ENCODE measurements at regions not wholly inside any gene's neighbourhood (a gene's known extent, or its start where the extent isn't known, plus 50 kb on each side); places are given as distances from the start of the nearest gene placed in this dataset.

DNA sequence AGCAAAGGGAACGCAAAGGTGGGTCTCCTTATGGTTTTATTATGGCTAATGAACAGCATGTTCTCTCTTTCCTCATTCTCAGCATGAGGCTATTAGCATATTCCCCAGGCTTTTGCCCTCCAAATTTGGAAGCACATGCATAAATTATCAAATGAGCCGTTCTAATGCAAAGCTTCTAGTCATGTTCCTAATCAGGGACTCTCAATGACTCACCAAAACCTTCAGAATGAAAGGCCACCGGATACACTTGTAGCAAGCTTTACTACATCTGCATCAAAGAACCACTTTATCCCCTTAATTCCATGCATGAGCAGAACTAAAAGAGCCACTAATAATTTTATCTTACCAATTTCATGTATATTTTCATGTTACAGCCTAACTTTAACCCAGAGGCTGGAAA, 310.5 kb downstream of the LRATD1 start:
- Histone ChIP-seq H3K4me2 (ENCODE audit: extremely low read depth, insufficient read depth, low read length) (no peak overlapping the region), H4K20me1 (ENCODE audit: control insufficient read depth, extremely low read depth, insufficient read depth, low read length) (no peaks in the 10 kb centered on the region), H3K9me3 (ENCODE audit: control insufficient read depth, insufficient read depth, low read depth, low read length) (no peaks in the 10 kb centered on the region), H3K79me2 (ENCODE audit: control insufficient read depth, insufficient read depth, low read length) (no peaks in the 10 kb centered on the region), H3K27me3 (ENCODE audit: control insufficient read depth, insufficient read depth, low read length) (no peaks in the 10 kb centered on the region), H3K4me3 (replicated peaks in 1 of 4; ENCODE audit: control extremely low read depth in 1 of 4, insufficient read depth in 1 of 4, low read depth in 3 of 4, low read length in 4 of 4) (no peak overlapping the region), H3K4me1 (ENCODE audit: control insufficient read depth, extremely low read depth, insufficient read depth, low read length) (no peaks in the 10 kb centered on the region), H3K9ac (ENCODE audit: insufficient read depth, low read length) (no peak overlapping the region), H3K36me3 (ENCODE audit: control insufficient read depth, insufficient read depth, low read length) (no peaks in the 10 kb centered on the region), H2AFZ (ENCODE audit: low read length) (no peak overlapping the region), H3K27ac (ENCODE audit: insufficient read depth, low read length) (no peak overlapping the region)
- DNase-seq (ENCODE audit: low read depth in 2 of 2): peak in 1 of 2 donors; percentile 35
- TF ChIP-seq EZH2 (IDR thresholded peaks at IDR 0.05; ENCODE audit: low read length, missing control alignments) (no peak), CTCF (conservative IDR thresholded peaks at IDR 0.05 in 1 of 2, IDR thresholded peaks at IDR 0.05 in 1 of 2; ENCODE audit: low read depth in 1 of 2, low read length in 2 of 2) (no peak)

DNA sequence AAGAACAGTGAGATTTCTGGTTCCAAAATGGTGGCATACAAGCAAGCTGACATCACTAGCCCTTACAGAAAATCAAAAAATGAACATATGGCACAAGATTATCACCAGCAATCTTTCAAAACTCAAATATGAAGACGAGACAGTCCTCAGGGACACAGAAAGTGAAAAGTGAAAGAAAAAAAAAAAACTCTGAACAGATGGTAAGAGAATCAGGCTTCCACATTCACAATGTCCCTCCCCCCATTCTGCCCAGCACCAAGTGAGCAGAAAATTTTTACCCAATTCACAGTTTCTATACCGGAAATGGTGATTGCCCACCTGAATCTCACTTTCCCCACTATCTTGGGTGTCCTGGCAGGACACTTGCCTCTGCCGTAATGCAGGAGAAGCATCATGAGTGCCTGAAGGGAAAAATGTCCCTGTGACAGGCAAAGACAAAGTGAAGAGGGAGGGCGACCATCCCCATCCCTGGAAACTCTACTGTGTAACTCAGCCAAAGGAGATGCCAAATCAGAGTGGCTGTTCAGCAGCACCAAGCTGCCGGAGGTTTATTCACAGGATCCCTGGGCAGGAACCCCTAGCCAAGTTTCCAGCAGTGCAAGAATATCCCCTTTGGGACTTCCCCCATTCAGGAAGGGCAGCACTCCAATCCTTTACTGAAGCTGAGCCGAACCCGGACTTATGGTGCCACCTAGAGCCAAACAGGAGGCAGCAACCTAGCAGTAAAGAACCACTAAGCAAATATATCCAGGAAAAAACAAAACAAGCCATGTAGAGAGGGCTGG, 312.2 kb downstream of the LRATD1 start:
- no peak overlapping the region for H3K27ac ChIP-seq (ENCODE audit: insufficient read depth, low read length)
- no peaks in the 10 kb centered on the region for H3K4me1 ChIP-seq (ENCODE audit: control insufficient read depth, extremely low read depth, insufficient read depth, low read length)
- H4K20me1 ChIP-seq (ENCODE audit: control insufficient read depth, extremely low read depth, insufficient read depth, low read length): no peaks in the 10 kb centered on the region
- H3K27me3 ChIP-seq (ENCODE audit: control insufficient read depth, insufficient read depth, low read length): no peaks in the 10 kb centered on the region
- peak; percentile 23 to 48 for DNase-seq (ENCODE audit: low read depth in 2 of 2)
- H3K36me3 ChIP-seq (ENCODE audit: control insufficient read depth, insufficient read depth, low read length): no peaks in the 10 kb centered on the region
- H3K79me2 ChIP-seq (ENCODE audit: control insufficient read depth, insufficient read depth, low read length): no peaks in the 10 kb centered on the region
- no peaks in the 10 kb centered on the region for H3K9me3 ChIP-seq (ENCODE audit: control insufficient read depth, insufficient read depth, low read depth, low read length)
- TF ChIP-seq CTCF (conservative IDR thresholded peaks at IDR 0.05 in 1 of 2, IDR thresholded peaks at IDR 0.05 in 1 of 2; ENCODE audit: low read depth in 1 of 2, low read length in 2 of 2): peak; percentile 18 to 22
- TF ChIP-seq EZH2 (IDR thresholded peaks at IDR 0.05; ENCODE audit: low read length, missing control alignments): no peak
- no peak overlapping the region for H3K9ac ChIP-seq (ENCODE audit: insufficient read depth, low read length)
- H3K4me3 ChIP-seq (replicated peaks in 1 of 4; ENCODE audit: control extremely low read depth in 1 of 4, insufficient read depth in 1 of 4, low read depth in 3 of 4, low read length in 4 of 4): no peak overlapping the region
- H2AFZ ChIP-seq (ENCODE audit: low read length): no peak overlapping the region
- no peak overlapping the region for H3K4me2 ChIP-seq (ENCODE audit: extremely low read depth, insufficient read depth, low read length)

DNA sequence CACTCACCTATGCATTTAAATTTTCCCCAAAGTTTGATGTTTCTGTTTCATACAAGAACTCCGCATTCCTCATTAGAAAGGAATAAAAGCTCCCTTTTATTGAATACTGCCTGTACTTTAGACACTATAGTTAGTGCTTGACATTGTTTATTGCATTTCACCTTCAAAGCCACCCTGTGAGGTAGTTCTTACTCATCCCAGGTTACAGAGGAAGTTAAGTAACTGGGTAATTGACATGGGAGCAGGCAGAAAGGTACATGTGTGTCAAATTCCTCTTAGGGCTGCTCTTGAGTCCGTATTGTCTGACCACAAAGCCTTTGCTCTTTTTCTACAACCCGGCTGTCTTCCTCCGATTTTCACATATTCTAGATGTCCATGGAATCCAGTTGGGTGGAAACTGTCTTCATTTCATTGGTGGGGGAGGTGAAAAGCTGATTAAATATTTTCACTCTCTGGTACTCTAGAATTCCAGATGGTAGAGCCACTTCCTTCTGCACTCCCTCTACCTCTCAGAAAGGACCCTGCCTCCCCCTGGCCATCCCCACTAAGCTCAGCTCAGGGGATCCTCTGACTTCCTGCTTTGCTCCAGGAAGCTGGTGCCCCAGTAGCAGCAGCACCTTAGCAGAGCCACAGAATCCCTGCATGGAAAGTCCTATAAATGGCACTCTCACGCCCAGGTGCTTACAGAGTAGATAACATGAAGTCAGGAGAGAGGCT, 319.2 kb downstream of the LRATD1 start:
- DNase-seq (ENCODE audit: low read depth in 2 of 2): no peak
- no peak overlapping the region for H3K9ac ChIP-seq (ENCODE audit: insufficient read depth, low read length)
- TF ChIP-seq CTCF (conservative IDR thresholded peaks at IDR 0.05 in 1 of 2, IDR thresholded peaks at IDR 0.05 in 1 of 2; ENCODE audit: low read depth in 1 of 2, low read length in 2 of 2) (no peak), EZH2 (IDR thresholded peaks at IDR 0.05; ENCODE audit: low read length, missing control alignments) (no peak)
- H3K27ac ChIP-seq (ENCODE audit: insufficient read depth, low read length): no peak overlapping the region
- no peaks in the 10 kb centered on the region for H3K4me1 ChIP-seq (ENCODE audit: control insufficient read depth, extremely low read depth, insufficient read depth, low read length)
- no peaks in the 10 kb centered on the region for H4K20me1 ChIP-seq (ENCODE audit: control insufficient read depth, extremely low read depth, insufficient read depth, low read length)
- H3K4me2 ChIP-seq (ENCODE audit: extremely low read depth, insufficient read depth, low read length): no peak overlapping the region
- no peaks in the 10 kb centered on the region for H3K36me3 ChIP-seq (ENCODE audit: control insufficient read depth, insufficient read depth, low read length)
- H2AFZ ChIP-seq (ENCODE audit: low read length): no peak overlapping the region
- H3K9me3 ChIP-seq (ENCODE audit: control insufficient read depth, insufficient read depth, low read depth, low read length): no peaks in the 10 kb centered on the region
- no peaks in the 10 kb centered on the region for H3K79me2 ChIP-seq (ENCODE audit: control insufficient read depth, insufficient read depth, low read length)
- H3K27me3 ChIP-seq (ENCODE audit: control insufficient read depth, insufficient read depth, low read length): no peaks in the 10 kb centered on the region
- H3K4me3 ChIP-seq (replicated peaks in 1 of 4; ENCODE audit: control extremely low read depth in 1 of 4, insufficient read depth in 1 of 4, low read depth in 3 of 4, low read length in 4 of 4): no peak overlapping the region
